ENCODE measurements at regions not wholly inside any gene's neighbourhood (a gene's known extent, or its start where the extent isn't known, plus 50 kb on each side); places are given as distances from the start of the nearest gene placed in this dataset.
"Not testable (repeated sequence)": the region's sequence is repeated elsewhere in the genome, so short reads cannot be mapped to it uniquely, and the experiment has no call there.

- H3K36me3 ChIP-seq (ENCODE audit: control insufficient read depth in 1 of 2, insufficient read depth in 2 of 2, low read length in 2 of 2) = no peaks in the 10 kb centered on the region
- no peak overlapping the region for H3K27ac ChIP-seq (ENCODE audit: low read length)
- no peaks in the 10 kb centered on the region for H3K4me1 ChIP-seq (ENCODE audit: control insufficient read depth in 1 of 2, insufficient read depth in 2 of 2, low read length in 2 of 2)
- H3K27me3 ChIP-seq (ENCODE audit: low read depth, low read length) = no peaks in the 10 kb centered on the region
- no peak overlapping the region for H3K4me3 ChIP-seq (ENCODE audit: low read depth in 1 of 2, low read length in 2 of 2)
- H3K9me3 ChIP-seq (ENCODE audit: control insufficient read depth in 1 of 2, low read length in 2 of 2) = no peaks in the 10 kb centered on the region
Observed at GRCh38 chr7:118862740-118863139, 638.2 kb downstream of the ANKRD7 start.

- Histone ChIP-seq H3K9me3 (ENCODE audit: control insufficient read depth in 1 of 2, low read length in 2 of 2) (no peaks in the 10 kb centered on the region), H3K36me3 (ENCODE audit: control insufficient read depth in 1 of 2, insufficient read depth in 2 of 2, low read length in 2 of 2) (no peaks in the 10 kb centered on the region), H3K27me3 (ENCODE audit: low read depth, low read length) (no peaks in the 10 kb centered on the region), H3K27ac (ENCODE audit: low read length) (no peak overlapping the region), H3K4me1 (ENCODE audit: control insufficient read depth in 1 of 2, insufficient read depth in 2 of 2, low read length in 2 of 2) (no peaks in the 10 kb centered on the region), H3K4me3 (ENCODE audit: low read depth in 1 of 2, low read length in 2 of 2) (no peak overlapping the region)
Observed at GRCh38 chr7:118863966-118864365, 639.5 kb downstream of the ANKRD7 start.

GRCh38 chr7:118867860-118868259 is 643.4 kb downstream of the ANKRD7 start:
- no peaks in the 10 kb centered on the region for H3K27me3 ChIP-seq (ENCODE audit: low read depth, low read length)
- no peak overlapping the region for H3K4me3 ChIP-seq (ENCODE audit: low read depth in 1 of 2, low read length in 2 of 2)

GRCh38 chr7:118869141-118869540 is 644.6 kb downstream of the ANKRD7 start:
- H3K27ac ChIP-seq (ENCODE audit: low read length); H3K27me3 ChIP-seq (ENCODE audit: low read depth, low read length); H3K4me1 ChIP-seq (ENCODE audit: control insufficient read depth in 1 of 2, insufficient read depth in 2 of 2, low read length in 2 of 2); H3K36me3 ChIP-seq (ENCODE audit: control insufficient read depth in 1 of 2, insufficient read depth in 2 of 2, low read length in 2 of 2); H3K4me3 ChIP-seq (ENCODE audit: low read depth in 1 of 2, low read length in 2 of 2); H3K9me3 ChIP-seq (ENCODE audit: control insufficient read depth in 1 of 2, low read length in 2 of 2): not testable (repeated sequence)

More at GRCh38 chr7:118867860-118868259, 643.4 kb downstream of the ANKRD7 start:
- Histone ChIP-seq H3K9me3 (ENCODE audit: control insufficient read depth in 1 of 2, low read length in 2 of 2) (no peaks in the 10 kb centered on the region), H3K36me3 (ENCODE audit: control insufficient read depth in 1 of 2, insufficient read depth in 2 of 2, low read length in 2 of 2) (no peaks in the 10 kb centered on the region), H3K4me1 (ENCODE audit: control insufficient read depth in 1 of 2, insufficient read depth in 2 of 2, low read length in 2 of 2) (no peaks in the 10 kb centered on the region), H3K27ac (ENCODE audit: low read length) (no peak overlapping the region)

- Histone ChIP-seq H3K9me3 (ENCODE audit: control insufficient read depth in 1 of 2, low read length in 2 of 2) (no peaks in the 10 kb centered on the region), H3K4me1 (ENCODE audit: control insufficient read depth in 1 of 2, insufficient read depth in 2 of 2, low read length in 2 of 2) (no peaks in the 10 kb centered on the region)
Observed at GRCh38 chr7:118870187-118870586, 645.7 kb downstream of the ANKRD7 start.

GRCh38 chr7:118872568-118872967 is 648.1 kb downstream of the ANKRD7 start:
- Histone ChIP-seq H3K4me1 (ENCODE audit: control insufficient read depth in 1 of 2, insufficient read depth in 2 of 2, low read length in 2 of 2) (no peaks in the 10 kb centered on the region), H3K27ac (ENCODE audit: low read length) (no peak overlapping the region), H3K9me3 (ENCODE audit: control insufficient read depth in 1 of 2, low read length in 2 of 2) (no peaks in the 10 kb centered on the region), H3K27me3 (ENCODE audit: low read depth, low read length) (no peaks in the 10 kb centered on the region), H3K4me3 (ENCODE audit: low read depth in 1 of 2, low read length in 2 of 2) (no peak overlapping the region), H3K36me3 (ENCODE audit: control insufficient read depth in 1 of 2, insufficient read depth in 2 of 2, low read length in 2 of 2) (no peaks in the 10 kb centered on the region)

More at GRCh38 chr7:118870187-118870586, 645.7 kb downstream of the ANKRD7 start:
- no peak overlapping the region for H3K4me3 ChIP-seq (ENCODE audit: low read depth in 1 of 2, low read length in 2 of 2)
- no peaks in the 10 kb centered on the region for H3K36me3 ChIP-seq (ENCODE audit: control insufficient read depth in 1 of 2, insufficient read depth in 2 of 2, low read length in 2 of 2)
- H3K27ac ChIP-seq (ENCODE audit: low read length) = no peak overlapping the region
- H3K27me3 ChIP-seq (ENCODE audit: low read depth, low read length) = no peaks in the 10 kb centered on the region

- Histone ChIP-seq H3K27ac (ENCODE audit: low read length) (no peak overlapping the region), H3K36me3 (ENCODE audit: control insufficient read depth in 1 of 2, insufficient read depth in 2 of 2, low read length in 2 of 2) (no peaks in the 10 kb centered on the region), H3K9me3 (ENCODE audit: control insufficient read depth in 1 of 2, low read length in 2 of 2) (no peaks in the 10 kb centered on the region), H3K4me3 (ENCODE audit: low read depth in 1 of 2, low read length in 2 of 2) (no peak overlapping the region), H3K4me1 (ENCODE audit: control insufficient read depth in 1 of 2, insufficient read depth in 2 of 2, low read length in 2 of 2) (no peaks in the 10 kb centered on the region), H3K27me3 (ENCODE audit: low read depth, low read length) (no peaks in the 10 kb centered on the region)
Observed at GRCh38 chr7:118877187-118877586, 652.7 kb downstream of the ANKRD7 start.

GRCh38 chr7:118878336-118878735 is 653.8 kb downstream of the ANKRD7 start:
- no peaks in the 10 kb centered on the region for H3K36me3 ChIP-seq (ENCODE audit: control insufficient read depth in 1 of 2, insufficient read depth in 2 of 2, low read length in 2 of 2)
- H3K4me3 ChIP-seq (ENCODE audit: low read depth in 1 of 2, low read length in 2 of 2) = no peak overlapping the region
- no peaks in the 10 kb centered on the region for H3K9me3 ChIP-seq (ENCODE audit: control insufficient read depth in 1 of 2, low read length in 2 of 2)
- H3K27me3 ChIP-seq (ENCODE audit: low read depth, low read length) = no peaks in the 10 kb centered on the region
- H3K4me1 ChIP-seq (ENCODE audit: control insufficient read depth in 1 of 2, insufficient read depth in 2 of 2, low read length in 2 of 2) = no peaks in the 10 kb centered on the region
- H3K27ac ChIP-seq (ENCODE audit: low read length) = no peak overlapping the region

GRCh38 chr7:118898284-118898683 is 673.8 kb downstream of the ANKRD7 start:
- Histone ChIP-seq H3K4me3 (ENCODE audit: low read depth in 1 of 2, low read length in 2 of 2) (no peak overlapping the region), H3K27ac (ENCODE audit: low read length) (no peak overlapping the region), H3K4me1 (ENCODE audit: control insufficient read depth in 1 of 2, insufficient read depth in 2 of 2, low read length in 2 of 2) (no peaks in the 10 kb centered on the region), H3K9me3 (ENCODE audit: control insufficient read depth in 1 of 2, low read length in 2 of 2) (peaks cover 0 to 2% of the 10 kb centered on the region in 2 donors), H3K36me3 (ENCODE audit: control insufficient read depth in 1 of 2, insufficient read depth in 2 of 2, low read length in 2 of 2) (no peaks in the 10 kb centered on the region), H3K27me3 (ENCODE audit: low read depth, low read length) (no peaks in the 10 kb centered on the region)

- Histone ChIP-seq H3K4me3 (ENCODE audit: low read depth in 1 of 2, low read length in 2 of 2) (no peak overlapping the region), H3K27me3 (ENCODE audit: low read depth, low read length) (no peaks in the 10 kb centered on the region), H3K4me1 (ENCODE audit: control insufficient read depth in 1 of 2, insufficient read depth in 2 of 2, low read length in 2 of 2) (no peaks in the 10 kb centered on the region), H3K36me3 (ENCODE audit: control insufficient read depth in 1 of 2, insufficient read depth in 2 of 2, low read length in 2 of 2) (no peaks in the 10 kb centered on the region), H3K9me3 (ENCODE audit: control insufficient read depth in 1 of 2, low read length in 2 of 2) (no peaks in the 10 kb centered on the region), H3K27ac (ENCODE audit: low read length) (no peak overlapping the region)
Observed at GRCh38 chr7:118902600-118902999, 678.1 kb downstream of the ANKRD7 start.

GRCh38 chr7:118907911-118908527 is 683.5 kb downstream of the ANKRD7 start:
- Histone ChIP-seq H3K9me3 (ENCODE audit: control insufficient read depth in 1 of 2, low read length in 2 of 2) (no peaks in the 10 kb centered on the region), H3K27me3 (ENCODE audit: low read depth, low read length) (no peaks in the 10 kb centered on the region), H3K36me3 (ENCODE audit: control insufficient read depth in 1 of 2, insufficient read depth in 2 of 2, low read length in 2 of 2) (no peaks in the 10 kb centered on the region), H3K4me3 (ENCODE audit: low read depth in 1 of 2, low read length in 2 of 2) (no peak overlapping the region), H3K27ac (ENCODE audit: low read length) (no peak overlapping the region), H3K4me1 (ENCODE audit: control insufficient read depth in 1 of 2, insufficient read depth in 2 of 2, low read length in 2 of 2) (no peaks in the 10 kb centered on the region)

- not testable (repeated sequence) for H3K9me3 ChIP-seq (ENCODE audit: control insufficient read depth in 1 of 2, low read length in 2 of 2); H3K27me3 ChIP-seq (ENCODE audit: low read depth, low read length); H3K36me3 ChIP-seq (ENCODE audit: control insufficient read depth in 1 of 2, insufficient read depth in 2 of 2, low read length in 2 of 2); H3K4me3 ChIP-seq (ENCODE audit: low read depth in 1 of 2, low read length in 2 of 2); H3K27ac ChIP-seq (ENCODE audit: low read length); H3K4me1 ChIP-seq (ENCODE audit: control insufficient read depth in 1 of 2, insufficient read depth in 2 of 2, low read length in 2 of 2)
Observed at GRCh38 chr7:118916120-118916519, 691.6 kb downstream of the ANKRD7 start.
